Esophagus squamous epithelium (tissue), 5 donors: ENCODE measurements at regions not wholly inside any gene's neighbourhood (a gene's known extent, or its start where the extent isn't known, plus 50 kb on each side); places are given as distances from the start of the nearest gene placed in this dataset.
"Not testable (repeated sequence)": the region's sequence is repeated elsewhere in the genome, so short reads cannot be mapped to it uniquely, and the experiment has no call there.

Source experiments
- DNase-seq: peaks from one replicate; lab custom pipeline; 2025; lab: John Stamatoyannopoulos, UW
- H3K27ac ChIP-seq, 4 donors: fragments of 200-600 bp; sonication (generic); one replicate each; pipeline ENCODE4 v1.5.1; 2016 to 2019; ENCODE audit warnings: mild to moderate bottlenecking in 1 of 4
- H3K27me3 ChIP-seq, 4 donors: fragments of 200-600 bp; sonication (generic); 1 replicate in 3 of 4; 2 replicates in 1 of 4; pipeline versions ENCODE4 v1.5.1 to v1.6.0; 2017 to 2021; ENCODE audit warnings: antibody characterized with exemption in 1 of 4
- H3K36me3 ChIP-seq, 3 donors: fragments of 200-600 bp; sonication (generic); one replicate each; pipeline ENCODE4 v1.5.1; 2016 to 2019
- H3K4me1 ChIP-seq, 3 donors: fragments of 200-600 bp; sonication (generic); one replicate each; pipeline ENCODE4 v1.5.1; 2017 to 2019
- H3K4me3 ChIP-seq, 4 donors: fragments of 200-600 bp; sonication (generic); 1 replicate in 3 of 4; 2 replicates in 1 of 4; pipeline ENCODE4 v1.5.1; 2016 to 2019; ENCODE audit warnings: mild to moderate bottlenecking in 2 of 4, moderate library complexity in 1 of 4
- H3K9me3 ChIP-seq, 3 donors: fragments of 200-600 bp; sonication (generic); one replicate each; pipeline ENCODE4 v1.5.1; 2016 to 2019
- POLR2A ChIP-seq, 4 donors: fragments of 450-650 bp; IDR thresholded peaks; one replicate each; pipeline ENCODE4 v1.6.1; 2017; ENCODE audit warnings: antibody characterized with exemption in 4 of 4, mild to moderate bottlenecking in 4 of 4, moderate library complexity in 3 of 4
- WGBS, 2 donors: methylation state at CpG; one replicate each; pipeline ENCODE4 v1.1.5; 2018; 5-methylcytosine and 5-hydroxymethylcytosine counted together
- intact Hi-C: fragments of 100-400 bp; cut with DNase I; formaldehyde crosslinking; loops from one replicate; pipeline ENCODE4 v1.15.0; 2022
- TF ChIP-seq, protein P1 (sequence below), 6 experiments: fragments of 450-650 bp in 4 of 6; fragments of 200-600 bp in 2 of 6; sonication (generic) in 2 of 6; IDR thresholded peaks; one replicate each; pipeline ENCODE4 v1.5.1; 2016 to 2019; ENCODE audit warnings: antibody characterized with exemption in 6 of 6, mild to moderate bottlenecking in 4 of 6, moderate library complexity in 4 of 6
- donor health status: DM: yes; HTN: yes; CAD: no.

DNA sequence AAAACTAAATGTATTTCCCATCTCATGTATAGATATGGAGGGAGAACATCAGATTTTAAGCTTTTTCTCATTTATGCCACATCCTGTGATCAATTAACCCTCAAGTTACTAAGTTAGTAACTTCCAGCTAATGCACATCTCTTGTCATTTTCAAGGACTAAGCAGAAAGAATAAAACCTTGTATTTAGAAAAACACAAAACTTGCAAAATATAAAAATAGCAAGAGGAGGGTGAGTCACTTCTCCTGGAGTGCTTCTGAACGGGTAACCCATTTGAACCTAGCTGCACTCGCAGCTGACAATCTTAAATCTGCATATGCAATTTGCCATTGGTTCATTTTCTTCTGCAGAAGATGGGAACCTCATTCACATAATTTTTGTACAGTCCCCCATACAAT lies 500.5 kb downstream of the SETD4 start:
- intact Hi-C loops: no loop called here
- DNase-seq: no peak
- Histone ChIP-seq H3K4me3 (no peak overlapping the region), H3K27me3 (peaks cover 0 to 9% (median 0%) of the 10 kb centered on the region in 4 donors), H3K4me1 (peaks cover 0 to 16% (median 7%) of the 10 kb centered on the region in 3 donors), H3K27ac (no peak overlapping the region), H3K36me3 (no peaks in the 10 kb centered on the region), H3K9me3 (no peaks in the 10 kb centered on the region)
- 53 to 69% methylated on average over 2 of the region's 2 CpGs for WGBS, 2 donors
- TF ChIP-seq POLR2A (IDR thresholded peaks at IDR 0.05): no peak

DNA sequence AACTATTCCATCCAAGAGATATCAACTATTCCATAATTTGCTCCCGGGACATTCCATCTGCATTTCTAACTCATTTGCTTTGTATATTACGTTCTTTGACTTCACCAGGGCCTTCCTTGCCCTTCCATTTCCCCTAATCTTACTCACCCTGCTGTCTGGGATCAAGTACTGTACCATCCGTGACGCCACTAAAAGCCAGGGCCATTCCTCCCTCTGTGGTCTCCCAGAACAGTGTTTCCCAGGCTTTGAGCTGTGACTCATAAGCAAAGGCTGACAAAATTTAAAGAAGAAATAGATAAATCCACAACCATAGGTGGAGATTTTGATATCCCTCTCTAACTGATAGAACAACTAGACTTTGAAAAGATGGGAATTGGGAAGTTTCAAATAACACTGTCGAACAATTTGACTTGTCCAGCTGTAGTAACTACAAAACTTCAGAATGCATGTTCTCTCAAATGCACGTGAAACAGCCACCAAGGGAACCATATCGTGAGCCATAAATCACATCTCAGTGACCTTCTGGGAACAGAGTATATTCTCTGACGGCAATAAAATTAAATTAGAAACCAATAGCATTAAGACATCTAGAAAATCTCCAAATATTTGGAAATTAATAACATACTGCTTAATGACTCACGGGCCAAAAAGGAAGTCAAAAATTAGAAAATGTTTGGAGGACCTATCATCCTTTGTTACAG lies 501.0 kb downstream of the SETD4 start:
- no peaks in the 10 kb centered on the region for H3K9me3 ChIP-seq
- intact Hi-C loops: no loop called here
- 74 to 80% methylated on average over 8 to 9 of the region's 9 CpGs for WGBS, 2 donors
- H3K4me1 ChIP-seq: peaks cover 0 to 11% (median 4%) of the 10 kb centered on the region in 3 donors
- no peak for DNase-seq
- H3K4me3 ChIP-seq: no peak overlapping the region
- no peak for TF ChIP-seq POLR2A (IDR thresholded peaks at IDR 0.05)
- H3K27ac ChIP-seq: no peak overlapping the region
- no peaks in the 10 kb centered on the region for H3K36me3 ChIP-seq
- H3K27me3 ChIP-seq: peaks cover 0 to 9% (median 0%) of the 10 kb centered on the region in 4 donors

DNA sequence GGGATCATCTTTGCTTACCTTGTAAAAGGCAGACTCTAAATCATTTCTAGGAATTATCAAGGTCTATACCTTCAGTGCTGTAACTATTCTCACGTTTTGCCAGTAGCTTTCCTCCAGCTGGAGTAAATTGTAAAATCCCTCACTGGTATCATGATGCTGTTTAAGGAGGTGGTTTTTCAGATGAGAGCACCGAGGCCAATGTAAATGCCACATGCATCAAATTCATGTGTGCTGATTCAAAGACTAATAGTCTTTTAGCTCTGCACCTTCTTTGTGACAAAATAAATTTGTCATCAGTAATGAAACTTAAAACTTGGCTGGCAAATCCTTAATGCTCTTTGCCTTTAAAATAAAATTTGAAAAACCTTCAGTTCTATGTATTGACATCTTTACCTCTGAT lies 503.8 kb downstream of the SETD4 start:
- 38 to 72% methylated on average over 2 of the region's 2 CpGs for WGBS, 2 donors
- Histone ChIP-seq H3K9me3 (no peaks in the 10 kb centered on the region), H3K27ac (no peak overlapping the region), H3K36me3 (no peaks in the 10 kb centered on the region), H3K4me3 (no peak overlapping the region), H3K4me1 (no peaks in the 10 kb centered on the region), H3K27me3 (peaks cover 0 to 5% (median 0%) of the 10 kb centered on the region in 4 donors)
- no peak for DNase-seq
- intact Hi-C loops: no loop called here
- TF ChIP-seq, protein P1, sequence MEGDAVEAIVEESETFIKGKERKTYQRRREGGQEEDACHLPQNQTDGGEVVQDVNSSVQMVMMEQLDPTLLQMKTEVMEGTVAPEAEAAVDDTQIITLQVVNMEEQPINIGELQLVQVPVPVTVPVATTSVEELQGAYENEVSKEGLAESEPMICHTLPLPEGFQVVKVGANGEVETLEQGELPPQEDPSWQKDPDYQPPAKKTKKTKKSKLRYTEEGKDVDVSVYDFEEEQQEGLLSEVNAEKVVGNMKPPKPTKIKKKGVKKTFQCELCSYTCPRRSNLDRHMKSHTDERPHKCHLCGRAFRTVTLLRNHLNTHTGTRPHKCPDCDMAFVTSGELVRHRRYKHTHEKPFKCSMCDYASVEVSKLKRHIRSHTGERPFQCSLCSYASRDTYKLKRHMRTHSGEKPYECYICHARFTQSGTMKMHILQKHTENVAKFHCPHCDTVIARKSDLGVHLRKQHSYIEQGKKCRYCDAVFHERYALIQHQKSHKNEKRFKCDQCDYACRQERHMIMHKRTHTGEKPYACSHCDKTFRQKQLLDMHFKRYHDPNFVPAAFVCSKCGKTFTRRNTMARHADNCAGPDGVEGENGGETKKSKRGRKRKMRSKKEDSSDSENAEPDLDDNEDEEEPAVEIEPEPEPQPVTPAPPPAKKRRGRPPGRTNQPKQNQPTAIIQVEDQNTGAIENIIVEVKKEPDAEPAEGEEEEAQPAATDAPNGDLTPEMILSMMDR (IDR thresholded peaks at IDR 0.05): no peak
- no peak for TF ChIP-seq POLR2A (IDR thresholded peaks at IDR 0.05)

DNA sequence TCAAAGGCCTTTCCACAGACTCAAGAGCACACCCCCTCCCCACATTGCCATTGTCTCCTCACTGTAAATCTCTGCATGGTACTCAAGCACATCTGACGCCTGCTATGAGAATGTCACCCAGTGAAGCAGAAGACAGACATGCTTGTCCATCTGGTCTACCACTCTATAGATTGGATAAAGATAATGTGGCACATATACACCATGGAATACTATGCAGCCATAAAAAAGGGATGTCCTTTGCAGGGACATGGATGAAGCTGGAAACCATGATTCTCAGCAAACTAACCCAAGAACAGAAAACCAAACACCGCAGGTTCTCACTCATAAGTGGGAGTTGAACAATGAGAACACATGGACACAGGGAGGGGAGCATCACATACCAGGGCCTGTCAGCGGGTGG lies 503.4 kb upstream of the RUNX1 start:
- H3K4me3 ChIP-seq, intact Hi-C loops, H3K4me1 ChIP-seq, H3K9me3 ChIP-seq, H3K36me3 ChIP-seq, DNase-seq, H3K27ac ChIP-seq: not testable (repeated sequence)
- WGBS, 2 donors: 80 to 89% methylated on average over 3 of the region's 3 CpGs
- peaks cover 0 to 10% (median 0%) of the 10 kb centered on the region in 4 donors for H3K27me3 ChIP-seq

DNA sequence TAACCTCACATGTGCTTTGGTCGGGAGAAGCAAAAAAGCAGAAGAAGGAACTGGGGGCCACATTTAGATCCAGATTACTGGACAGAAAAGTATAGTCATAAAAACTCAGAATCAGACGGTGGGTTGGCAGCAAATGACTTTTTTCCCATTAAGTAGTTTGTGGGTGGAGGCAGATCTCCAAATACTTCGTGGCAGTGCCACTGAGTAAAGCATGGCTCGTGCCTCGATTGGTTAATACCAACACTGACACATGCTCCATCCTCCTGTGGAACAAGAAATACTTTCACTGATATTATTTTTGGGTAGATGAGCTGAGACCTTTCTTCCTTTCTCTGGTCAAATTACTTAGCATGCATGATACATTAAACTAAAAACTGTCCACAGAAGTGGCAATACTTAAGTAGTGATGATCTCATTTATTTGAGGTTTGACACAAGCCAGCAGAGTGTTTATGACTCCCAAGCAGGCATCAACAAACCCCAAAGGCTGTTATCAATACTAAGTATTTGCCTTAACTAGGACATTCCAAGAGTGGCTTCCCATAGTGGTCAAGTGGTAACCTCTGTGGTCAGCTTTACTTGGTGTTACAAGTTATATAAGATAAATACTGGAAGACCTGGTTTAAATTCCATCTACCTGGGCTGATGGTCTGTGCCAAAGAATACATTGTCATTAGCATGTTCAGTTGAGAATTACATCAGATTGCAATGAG lies 500.0 kb upstream of the RUNX1 start:
- no peak for DNase-seq
- WGBS, 2 donors: 87 to 88% methylated on average over 5 of the region's 5 CpGs
- H3K4me1 ChIP-seq: no peaks in the 10 kb centered on the region

DNA sequence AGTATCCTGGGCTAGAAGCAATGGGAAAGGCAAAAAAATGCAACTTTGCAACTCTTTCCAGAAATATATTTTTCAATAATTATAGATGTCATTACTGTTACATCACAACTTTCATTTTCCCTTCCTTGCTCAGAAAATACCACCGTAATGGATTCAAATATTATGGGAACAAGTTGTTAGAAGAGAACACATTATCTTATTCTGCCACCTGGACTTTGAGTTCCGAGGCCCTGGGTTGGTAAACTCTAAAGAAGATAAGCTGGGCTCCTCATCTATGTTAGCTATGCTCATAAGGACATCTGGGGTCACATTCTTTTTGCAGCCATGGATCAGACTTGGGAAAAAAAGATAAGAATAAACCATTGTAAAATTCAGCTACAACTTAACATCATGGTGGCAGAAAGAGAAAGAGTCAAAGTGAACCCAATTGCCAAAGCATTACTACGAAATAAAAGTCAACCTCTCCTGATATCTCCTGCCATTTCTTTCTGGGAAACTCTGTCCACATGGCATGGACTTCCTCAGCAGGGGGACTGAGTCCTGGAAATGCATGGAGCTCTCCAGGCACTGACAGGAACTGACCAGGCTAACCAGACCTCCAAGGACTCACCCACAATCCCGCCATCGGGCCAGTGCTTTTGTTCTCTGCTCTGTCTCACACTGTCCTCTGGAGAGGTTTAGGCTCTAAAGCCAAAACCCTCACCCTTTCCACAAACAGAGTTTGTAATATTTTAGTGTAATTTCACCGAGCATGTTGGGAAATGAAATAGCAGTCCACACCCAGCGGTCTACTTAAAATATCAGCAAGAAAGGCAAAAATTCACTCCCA lies 499.1 kb upstream of the RUNX1 start:
- no peaks in the 10 kb centered on the region for H3K36me3 ChIP-seq
- no peak overlapping the region for H3K4me3 ChIP-seq
- H3K4me1 ChIP-seq: no peaks in the 10 kb centered on the region
- H3K27ac ChIP-seq: no peak overlapping the region
- intact Hi-C loops: no loop called here
- no peak for TF ChIP-seq POLR2A (IDR thresholded peaks at IDR 0.05)
- TF ChIP-seq, protein P1 (IDR thresholded peaks at IDR 0.05): no peak
- no peak for DNase-seq
- no peaks in the 10 kb centered on the region for H3K9me3 ChIP-seq
- H3K27me3 ChIP-seq: peaks cover 0 to 5% (median 0%) of the 10 kb centered on the region in 4 donors
- 83 to 91% methylated on average over 5 to 6 of the region's 7 CpGs for WGBS, 2 donors

More for the DNA sequence above, 500.0 kb upstream of the RUNX1 start:
- Histone ChIP-seq H3K4me3 (no peak overlapping the region), H3K27ac (no peak overlapping the region), H3K36me3 (no peaks in the 10 kb centered on the region), H3K9me3 (no peaks in the 10 kb centered on the region), H3K27me3 (peaks cover 0 to 5% (median 0%) of the 10 kb centered on the region in 4 donors)
- intact Hi-C loops: no loop called here
- TF ChIP-seq POLR2A (IDR thresholded peaks at IDR 0.05): no peak
- TF ChIP-seq, protein P1 (IDR thresholded peaks at IDR 0.05): no peak
